H1 (cell line): ENCODE measurements at regions not wholly inside any gene's neighbourhood (a gene's known extent, or its start where the extent isn't known, plus 50 kb on each side); places are given as distances from the start of the nearest gene placed in this dataset.

Source experiments
- CTCF ChIA-PET: fragments of 300-600 bp; sonication (Branson Sonifier 250); formaldehyde crosslinking; loops from one replicate; lab custom pipeline; 2021; ENCODE audit not compliant: partially characterized antibody; lab: Charles Lee
- POLR2A ChIA-PET: fragments of 300-600 bp; sonication (Branson Sonifier 250); formaldehyde crosslinking; loops from one replicate; lab custom pipeline; 2021; ENCODE audit warnings: inconsistent platforms; ENCODE audit not compliant: partially characterized antibody; lab: Charles Lee
- DNase-seq, 2 experiments: peaks; one replicate each; pipeline versions ENCODE4 v3.0.0 to v3.0.0-alpha.2; 2010 to 2022; ENCODE audit warnings: low spot score in 2 of 2, low read depth in 1 of 2, mixed read lengths in 1 of 2
- FAIRE-seq: peaks from 2 replicates; lab custom pipeline; 2011; peaks lifted over from hg19 to GRCh38; lab: Jason Lieb, UNC
- H2AFZ ChIP-seq: 2 replicates; pipeline ENCODE4 v1.8.1; 2012; ENCODE audit warnings: low read length, inconsistent platforms
- H2AK5ac ChIP-seq: 2 replicates; pipeline ENCODE4 v1.6.1; 2013; ENCODE audit warnings: low read depth, low read length
- H2BK120ac ChIP-seq: replicated peaks from 2 replicates; pipeline ENCODE3; 2013; ENCODE audit warnings: low read depth, low read length, inconsistent platforms
- H2BK12ac ChIP-seq: 2 replicates; pipeline ENCODE4 v1.6.1; 2013; ENCODE audit warnings: low read depth, low read length
- H2BK15ac ChIP-seq: 2 replicates; pipeline ENCODE4 v1.6.1; 2013; ENCODE audit warnings: low read length
- H2BK20ac ChIP-seq: 2 replicates; pipeline ENCODE4 v1.6.1; 2013; ENCODE audit warnings: low read length
- H2BK5ac ChIP-seq: 2 replicates; pipeline ENCODE4 v1.6.1; 2013; ENCODE audit warnings: low read depth, low read length
- H3K14ac ChIP-seq: 2 replicates; pipeline ENCODE4 v1.6.1; 2013; ENCODE audit warnings: inconsistent platforms; ENCODE audit not compliant: insufficient read length
- H3K18ac ChIP-seq: 2 replicates; pipeline ENCODE4 v1.6.1; 2013; ENCODE audit warnings: low read length; ENCODE audit errors: extremely low read depth
- H3K23ac ChIP-seq: 2 replicates; pipeline ENCODE4 v1.6.1; 2013; ENCODE audit warnings: inconsistent platforms; ENCODE audit not compliant: insufficient read length
- H3K23me2 ChIP-seq: 2 replicates; pipeline ENCODE4 v1.6.1; 2013; ENCODE audit warnings: low read depth, low read length
- H3K27ac ChIP-seq: 2 replicates; pipeline ENCODE4 v1.6.1; 2011; ENCODE audit warnings: low read depth, low read length, inconsistent platforms
- H3K27me3 ChIP-seq, 4 experiments: replicated peaks in 1 of 4; 1 replicate in 1 of 4; 2 replicates in 3 of 4; pipeline versions ENCODE4 v1.6.1 to v1.8.1; 2011 to 2013; ENCODE audit warnings: low read length in 3 of 4, mild to moderate bottlenecking in 3 of 4, inconsistent platforms in 2 of 4, mixed read lengths in 2 of 4, moderate library complexity in 1 of 4; ENCODE audit not compliant: control insufficient read depth in 3 of 4, insufficient read depth in 3 of 4; ENCODE audit errors: extremely low read depth in 1 of 4
- H3K36me3 ChIP-seq, 4 experiments: 2 replicates each; pipeline versions ENCODE4 v1.6.1 to v1.8.1; 2011 to 2013; ENCODE audit warnings: mild to moderate bottlenecking in 4 of 4, low read length in 3 of 4, moderate library complexity in 2 of 4, control low read depth in 1 of 4, inconsistent platforms in 1 of 4; ENCODE audit not compliant: insufficient read depth in 4 of 4, control insufficient read depth in 2 of 4
- H3K4ac ChIP-seq: replicated peaks from 2 replicates; pipeline ENCODE3; 2013; ENCODE audit warnings: low read length, low read depth, mixed read lengths, inconsistent platforms; ENCODE audit not compliant: insufficient read length
- H3K4me1 ChIP-seq, 4 experiments: replicated peaks in 1 of 4; 1 replicate in 1 of 4; 2 replicates in 3 of 4; pipeline versions ENCODE4 v1.6.1 to v1.8.1; 2011 to 2013; ENCODE audit warnings: low read length in 3 of 4, inconsistent platforms in 2 of 4, mixed read lengths in 1 of 4; ENCODE audit not compliant: insufficient read depth in 4 of 4, control insufficient read depth in 3 of 4
- H3K4me2 ChIP-seq, 2 experiments: 2 replicates each; pipeline versions ENCODE4 v1.6.1 to v1.8.1; 2011 to 2013; ENCODE audit warnings: low read depth in 2 of 2, low read length in 2 of 2, control low read depth in 1 of 2, inconsistent platforms in 1 of 2, mild to moderate bottlenecking in 1 of 2; ENCODE audit not compliant: insufficient read depth in 1 of 2
- H3K4me3 ChIP-seq, 4 experiments: fragments of 200-600, 300-600 bp in 1 of 4; sonication (generic), shearing (Covaris generic), sonication (Bioruptor Twin) in 1 of 4; 2 replicates each; pipeline versions ENCODE4 v1.5.1 to v1.8.1; 2011 to 2016; ENCODE audit warnings: low read length in 4 of 4, low read depth in 3 of 4, control low read depth in 2 of 4, inconsistent platforms in 2 of 4, mild to moderate bottlenecking in 2 of 4, mixed read lengths in 1 of 4, moderate library complexity in 1 of 4; ENCODE audit not compliant: insufficient read depth in 2 of 4; ENCODE audit errors: extremely low read depth in 1 of 4
- H3K56ac ChIP-seq: replicated peaks from 2 replicates; pipeline ENCODE3; 2013; ENCODE audit warnings: low read depth, mild to moderate bottlenecking, mixed read lengths, low read length, inconsistent platforms; ENCODE audit not compliant: insufficient read length
- H3K79me1 ChIP-seq: 2 replicates; pipeline ENCODE4 v1.6.1; 2013; ENCODE audit warnings: low read depth, low read length, control low read depth
- H3K79me2 ChIP-seq, 2 experiments: 2 replicates each; pipeline versions ENCODE4 v1.6.1 to v1.8.1; 2012 to 2013; ENCODE audit warnings: low read length in 2 of 2, mild to moderate bottlenecking in 2 of 2, inconsistent platforms in 1 of 2; ENCODE audit not compliant: insufficient read depth in 2 of 2, control insufficient read depth in 1 of 2
- H3K9ac ChIP-seq, 4 experiments: replicated peaks in 1 of 4; 1 replicate in 1 of 4; 2 replicates in 3 of 4; pipeline versions ENCODE4 v1.6.1 to v1.8.1; 2011 to 2013; ENCODE audit warnings: low read depth in 3 of 4, low read length in 3 of 4, control low read depth in 2 of 4, mild to moderate bottlenecking in 2 of 4, moderate library complexity in 2 of 4, inconsistent platforms in 1 of 4; ENCODE audit errors: extremely low read depth in 1 of 4
- H3K9me3 ChIP-seq, 2 experiments: 2 replicates each; pipeline versions ENCODE4 v1.6.1 to v1.8.1; 2012 to 2013; ENCODE audit warnings: mild to moderate bottlenecking in 2 of 2, moderate library complexity in 2 of 2, control low read depth in 1 of 2, inconsistent platforms in 1 of 2, low read depth in 1 of 2, low read length in 1 of 2, mixed read lengths in 1 of 2; ENCODE audit not compliant: insufficient read depth in 2 of 2
- H4K20me1 ChIP-seq, 2 experiments: replicated peaks in 1 of 2; 2 replicates each; pipeline versions ENCODE3 to v1.8.1; 2011 to 2013; ENCODE audit warnings: inconsistent platforms in 2 of 2, low read length in 2 of 2, mild to moderate bottlenecking in 1 of 2; ENCODE audit not compliant: insufficient read depth in 2 of 2, control insufficient read depth in 1 of 2
- H4K5ac ChIP-seq: 2 replicates; pipeline ENCODE4 v1.6.1; 2013; ENCODE audit warnings: low read length, low read depth, mixed read lengths, inconsistent platforms; ENCODE audit not compliant: insufficient read length
- H4K8ac ChIP-seq: 2 replicates; pipeline ENCODE4 v1.8.0; 2013; ENCODE audit warnings: mild to moderate bottlenecking, moderate library complexity, low read length, inconsistent platforms; ENCODE audit not compliant: insufficient read depth; ENCODE audit errors: extremely low read depth
- H4K91ac ChIP-seq: replicated peaks from 2 replicates; pipeline ENCODE3; 2013; ENCODE audit warnings: low read length, mixed read lengths, inconsistent platforms; ENCODE audit not compliant: insufficient read length
- ATF2 ChIP-seq: IDR thresholded peaks from 2 replicates; pipeline ENCODE4 v1.6.1; 2012; ENCODE audit warnings: low read length, inconsistent platforms
- BCL11A ChIP-seq, 2 experiments: IDR thresholded peaks; one replicate each; pipeline ENCODE4 v1.6.1; 2011; ENCODE audit warnings: low read depth in 2 of 2, low read length in 2 of 2, mild to moderate bottlenecking in 2 of 2
- FOSL1 ChIP-seq: IDR thresholded peaks from 2 replicates; pipeline ENCODE4 v1.6.1; 2011; ENCODE audit warnings: mild to moderate bottlenecking, low read depth, low read length, moderate library complexity; ENCODE audit not compliant: insufficient read depth
- KDM1A ChIP-seq: fragments of 200-600, 300-600 bp; sonication (generic); IDR thresholded peaks from 2 replicates; pipeline ENCODE4 v1.7.1; 2016; ENCODE audit warnings: mild to moderate bottlenecking, low read length, borderline replicate concordance
- KDM4A ChIP-seq: IDR thresholded peaks from one replicate; pipeline ENCODE4 v1.7.1; 2012; ENCODE audit warnings: low read depth, mild to moderate bottlenecking, moderate library complexity, low read length, inconsistent platforms; ENCODE audit not compliant: severe bottlenecking
- NANOG ChIP-seq: IDR thresholded peaks from 2 replicates; pipeline ENCODE4 v1.6.1; 2011; ENCODE audit warnings: low read length, low read depth, mild to moderate bottlenecking, inconsistent platforms; ENCODE audit not compliant: insufficient read depth, poor library complexity, severe bottlenecking
- PHF8 ChIP-seq: fragments of 200-600 bp; sonication (generic); conservative IDR thresholded peaks from 2 replicates; pipeline ENCODE4 v1.7.1; 2012; ENCODE audit warnings: low read depth, mild to moderate bottlenecking, inconsistent platforms, low read length, moderate library complexity
- SIN3A ChIP-seq, 2 experiments: IDR thresholded peaks in 1 of 2; conservative IDR thresholded peaks in 1 of 2; 2 replicates each; pipeline ENCODE4 v1.6.1; 2011 to 2012; ENCODE audit warnings: low read length in 2 of 2, improper control_type of control experiment in 1 of 2, low read depth in 1 of 2, mild to moderate bottlenecking in 1 of 2
- SP4 ChIP-seq: IDR thresholded peaks from 2 replicates; pipeline ENCODE4 v1.6.1; 2012; ENCODE audit warnings: low read length, inconsistent platforms
- WGBS, 2 experiments: shearing (Covaris generic) in 1 of 2; methylation state at CpG; one replicate each; pipeline versions ENCODE4 v1.1.6 to v1.1.7; 2013 to 2015; ENCODE audit warnings: low lambda C conversion rate in 2 of 2, mixed read lengths in 2 of 2, inconsistent platforms in 1 of 2, low coverage in 1 of 2, missing lambda C conversion rate in 1 of 2; ENCODE audit not compliant: insufficient replicate concordance in 2 of 2, insufficient coverage in 1 of 2, insufficient read length in 1 of 2; ENCODE audit errors: extremely low coverage in 1 of 2, missing lambda C conversion rate in 1 of 2; 5-methylcytosine and 5-hydroxymethylcytosine counted together
- TF ChIP-seq, protein P1 (sequence below), 3 experiments: IDR thresholded peaks; 1 replicate in 2 of 3; 2 replicates in 1 of 3; pipeline versions ENCODE4 v1.5.1 to v1.6.1; 2011; ENCODE audit warnings: low read length in 3 of 3, mild to moderate bottlenecking in 3 of 3, inconsistent platforms in 2 of 3, low read depth in 1 of 3, moderate library complexity in 1 of 3; ENCODE audit not compliant: insufficient read depth in 1 of 3; ENCODE audit errors: control extremely low read depth in 1 of 3

GRCh38 chr1:112285746-112286145, 110.3 kb upstream of the CTTNBP2NL start:
- H2AFZ ChIP-seq: no peak overlapping the region
- H3K4me1 ChIP-seq: no peaks in the 10 kb centered on the region
- no peak overlapping the region for H3K18ac ChIP-seq
- no peak overlapping the region for H3K56ac ChIP-seq
- H3K36me3 ChIP-seq: no peaks in the 10 kb centered on the region
- no peak overlapping the region for H3K23ac ChIP-seq
- H2BK120ac ChIP-seq: no peak overlapping the region
- no peak overlapping the region for H2BK5ac ChIP-seq
- no peak overlapping the region for H3K4ac ChIP-seq
- CTCF ChIA-PET: interaction anchor here (0.7 to 0.8 kb wide), 2 partner anchors 51 to 125 kb away, joined by 4 read pairs; no protein-coding TSS in a partner anchor
- no peak overlapping the region for H2AK5ac ChIP-seq
- H2BK20ac ChIP-seq: no peak overlapping the region
- H4K91ac ChIP-seq: no peak overlapping the region
- no peak overlapping the region for H3K14ac ChIP-seq
- H3K23me2 ChIP-seq: no peaks in the 10 kb centered on the region
- H3K4me3 ChIP-seq: no peak overlapping the region
- no peak overlapping the region for H2BK12ac ChIP-seq
- H3K4me2 ChIP-seq: no peak overlapping the region
- H4K5ac ChIP-seq: no peak overlapping the region
- H3K9me3 ChIP-seq: no peaks in the 10 kb centered on the region; a peak in 1 of 4 replicates
- no peak overlapping the region for H2BK15ac ChIP-seq
- 86% methylated on average over 3 of the region's 3 CpGs; no CpG with 5 or more reads in 1 of the 2 experiments for WGBS, 2 experiments
- H3K27ac ChIP-seq: no peak overlapping the region
- no peak overlapping the region for H4K8ac ChIP-seq
- no peaks in the 10 kb centered on the region for H3K79me2 ChIP-seq
- H3K27me3 ChIP-seq: no peaks in the 10 kb centered on the region
- no peak for DNase-seq
- H3K9ac ChIP-seq: no peak overlapping the region
- FAIRE-seq: no peak
- POLR2A ChIA-PET: no interaction called here
- no peaks in the 10 kb centered on the region for H4K20me1 ChIP-seq
- H3K79me1 ChIP-seq: no peaks in the 10 kb centered on the region
- TF ChIP-seq, protein P1, sequence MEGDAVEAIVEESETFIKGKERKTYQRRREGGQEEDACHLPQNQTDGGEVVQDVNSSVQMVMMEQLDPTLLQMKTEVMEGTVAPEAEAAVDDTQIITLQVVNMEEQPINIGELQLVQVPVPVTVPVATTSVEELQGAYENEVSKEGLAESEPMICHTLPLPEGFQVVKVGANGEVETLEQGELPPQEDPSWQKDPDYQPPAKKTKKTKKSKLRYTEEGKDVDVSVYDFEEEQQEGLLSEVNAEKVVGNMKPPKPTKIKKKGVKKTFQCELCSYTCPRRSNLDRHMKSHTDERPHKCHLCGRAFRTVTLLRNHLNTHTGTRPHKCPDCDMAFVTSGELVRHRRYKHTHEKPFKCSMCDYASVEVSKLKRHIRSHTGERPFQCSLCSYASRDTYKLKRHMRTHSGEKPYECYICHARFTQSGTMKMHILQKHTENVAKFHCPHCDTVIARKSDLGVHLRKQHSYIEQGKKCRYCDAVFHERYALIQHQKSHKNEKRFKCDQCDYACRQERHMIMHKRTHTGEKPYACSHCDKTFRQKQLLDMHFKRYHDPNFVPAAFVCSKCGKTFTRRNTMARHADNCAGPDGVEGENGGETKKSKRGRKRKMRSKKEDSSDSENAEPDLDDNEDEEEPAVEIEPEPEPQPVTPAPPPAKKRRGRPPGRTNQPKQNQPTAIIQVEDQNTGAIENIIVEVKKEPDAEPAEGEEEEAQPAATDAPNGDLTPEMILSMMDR (IDR thresholded peaks at IDR 0.05; ENCODE audit: control extremely low read depth in 1 of 3, insufficient read depth in 1 of 3, low read depth in 1 of 3, low read length in 3 of 3): no peak
- TF ChIP-seq KDM4A (no peak), KDM1A (no peak), PHF8 (no peak), SIN3A (conservative IDR thresholded peaks at IDR 0.05 in 1 of 2, IDR thresholded peaks at IDR 0.05 in 1 of 2; ENCODE audit: low read depth in 1 of 2, low read length in 2 of 2) (no peak), FOSL1 (no peak), BCL11A (IDR thresholded peaks at IDR 0.05; ENCODE audit: low read depth in 2 of 2, low read length in 2 of 2) (no peak), SP4 (no peak), NANOG (no peak), ATF2 (no peak)
